K562 (cell line): ENCODE measurements at regions not wholly inside any gene's neighbourhood (a gene's known extent, or its start where the extent isn't known, plus 50 kb on each side); places are given as distances from the start of the nearest gene placed in this dataset.

Experiments
- ATAC-seq: fragments of 200-7000 bp; cut with Tn5 transposase; 3 replicates; pipeline ENCODE4 v1.9.1; 2020; ENCODE audit warnings: moderate library complexity
- BruUV-seq: library from RNA; stranded (reverse); fragments of 400-500 nt; replicated peaks from 2 replicates; lab custom pipeline; 2021; lab: Mats Ljungman, UMichigan
- CTCF ChIA-PET: fragments of 300-600 bp; formaldehyde crosslinking; extraction: SDS; loops from one replicate; lab custom pipeline; 2021; ENCODE audit warnings: low intra/inter-chr PET ratio; lab: Yijun Ruan, JAX
- POLR2A ChIA-PET: fragments of 300-600, 350-650 bp; sonication (Branson Sonifier 250); formaldehyde crosslinking; extraction: SDS; loops from one replicate; lab custom pipeline; 2021; ENCODE audit warnings: antibody characterized with exemption, inconsistent platforms; lab: Yijun Ruan, JAX
- DNase-seq, 4 experiments: peaks; one replicate each; pipeline versions ENCODE4 v3.0.0 to v3.0.0-alpha.2; 2011 to 2018; ENCODE audit warnings: low spot score in 3 of 4, mixed read lengths in 3 of 4; ENCODE audit errors: extremely low read depth in 1 of 4
- FAIRE-seq: peaks from 2 replicates; lab custom pipeline; 2011; peaks lifted over from hg19 to GRCh38; lab: Jason Lieb, UNC
- H2AFZ ChIP-seq: 2 replicates; pipeline ENCODE4 v1.6.0; 2011; ENCODE audit warnings: low read depth, low read length, control low read depth, inconsistent platforms
- H3K27ac ChIP-seq: fragments of 200-600 bp; 3 replicates; pipeline ENCODE4 v1.8.0; 2011; ENCODE audit warnings: low read depth, mild to moderate bottlenecking, control low read depth, inconsistent platforms, low read length, moderate library complexity, mixed read lengths; ENCODE audit errors: extremely low read depth
- H3K27me3 ChIP-seq, 2 experiments: fragments of 300-600 bp in 1 of 2; 2 replicates in 1 of 2; 3 replicates in 1 of 2; pipeline versions ENCODE4 v1.6.0 to v1.8.0; 2011; ENCODE audit warnings: inconsistent platforms in 2 of 2, low read length in 2 of 2, mild to moderate bottlenecking in 1 of 2, mixed read lengths in 1 of 2, moderate library complexity in 1 of 2; ENCODE audit not compliant: control insufficient read depth in 2 of 2, insufficient read depth in 2 of 2
- H3K36me3 ChIP-seq: fragments of 300-600 bp; 3 replicates; pipeline ENCODE4 v1.8.0; 2011; ENCODE audit warnings: mild to moderate bottlenecking, low read length, inconsistent platforms; ENCODE audit not compliant: control insufficient read depth, insufficient read depth
- H3K4me1 ChIP-seq, 2 experiments: fragments of 200-600 bp in 1 of 2; replicated peaks in 1 of 2; 2 replicates in 1 of 2; 3 replicates in 1 of 2; pipeline versions ENCODE4 v1.5.1 to v1.8.0; 2011; ENCODE audit warnings: inconsistent platforms in 2 of 2, low read length in 2 of 2, mild to moderate bottlenecking in 1 of 2, mixed read lengths in 1 of 2, moderate library complexity in 1 of 2; ENCODE audit not compliant: control insufficient read depth in 2 of 2, insufficient read depth in 2 of 2
- H3K4me2 ChIP-seq: 2 replicates; pipeline ENCODE4 v1.6.1; 2011; ENCODE audit warnings: low read length, control low read depth, inconsistent platforms, mixed read lengths; ENCODE audit not compliant: insufficient read depth
- H3K4me3 ChIP-seq: fragments of 200-600 bp; sonication (generic), shearing (Covaris generic); 2 replicates; pipeline ENCODE4 v1.5.1; 2016; ENCODE audit warnings: control low read depth, inconsistent platforms
- H3K79me2 ChIP-seq: fragments of 200-600 bp; 3 replicates; pipeline ENCODE4 v1.8.0; 2011; ENCODE audit warnings: low read length, inconsistent platforms; ENCODE audit not compliant: control insufficient read depth, insufficient read depth
- H3K9ac ChIP-seq, 2 experiments: 2 replicates each; pipeline versions ENCODE4 v1.6.0 to v1.6.1; 2011; ENCODE audit warnings: low read depth in 2 of 2, low read length in 2 of 2, control low read depth in 1 of 2, inconsistent platforms in 1 of 2, mild to moderate bottlenecking in 1 of 2, mixed read lengths in 1 of 2; ENCODE audit not compliant: insufficient read depth in 1 of 2
- H3K9me1 ChIP-seq: one replicate; pipeline ENCODE4 v1.6.0; 2011; ENCODE audit warnings: inconsistent platforms, mild to moderate bottlenecking, low read length, moderate library complexity; ENCODE audit not compliant: control insufficient read depth, insufficient read depth
- H3K9me3 ChIP-seq: replicated peaks from 2 replicates; pipeline ENCODE4 v1.5.1; 2011; ENCODE audit warnings: low read depth, low read length, inconsistent platforms; ENCODE audit not compliant: control insufficient read depth, insufficient read depth
- H4K20me1 ChIP-seq: replicated peaks from 2 replicates; pipeline ENCODE4 v1.6.1; 2011; ENCODE audit warnings: low read length, inconsistent platforms, mixed read lengths; ENCODE audit not compliant: control insufficient read depth, insufficient read depth
- CGGBP1 ChIP-seq: fragments of 250-450 bp; sonication (Bioruptor Pico); IDR thresholded peaks from 2 replicates; pipeline ENCODE4 v1.9.0; 2021; ENCODE audit warnings: mild to moderate bottlenecking
- CTCF ChIP-seq, 3 experiments: IDR thresholded peaks in 2 of 3; conservative IDR thresholded peaks in 1 of 3; 2 replicates each; pipeline ENCODE4 v1.5.1; 2011 to 2012; ENCODE audit warnings: low read length in 3 of 3, mild to moderate bottlenecking in 3 of 3, control low read depth in 2 of 3, improper control_type of control experiment in 1 of 3, inconsistent platforms in 1 of 3, low read depth in 1 of 3, mixed read lengths in 1 of 3, moderate library complexity in 1 of 3; ENCODE audit not compliant: insufficient read depth in 2 of 3
- EGR1 ChIP-seq: fragments of 450-650 bp; conservative IDR thresholded peaks from 2 replicates; pipeline ENCODE4 v1.6.1; 2017; ENCODE audit warnings: mild to moderate bottlenecking
- PRMT5 ChIP-seq: sonication (generic); formaldehyde crosslinking; IDR thresholded peaks from 2 replicates; pipeline ENCODE4 v1.5.0; 2020; ENCODE audit warnings: missing genetic modification reagents
- ZNF408 ChIP-seq: fragments of 250-450 bp; sonication (Bioruptor Pico); IDR thresholded peaks from 2 replicates; pipeline ENCODE4 v1.4.0; 2020; ENCODE audit warnings: low read depth, mild to moderate bottlenecking, moderate library complexity
- WGBS: fragments of 100-300 bp; shearing (Covaris generic); methylation state at CpG from one replicate; pipeline ENCODE4 v1.1.6; 2016; ENCODE audit warnings: low coverage, mixed read lengths; ENCODE audit not compliant: insufficient coverage; ENCODE audit errors: missing lambda C conversion rate; 5-methylcytosine and 5-hydroxymethylcytosine counted together
- in situ Hi-C: fragments of 300-500 bp; cut with MboI; formaldehyde crosslinking; loops from 4 replicates; pipeline ENCODE4 v1.15.0; 2018; ENCODE audit warnings: inconsistent platforms, mixed read lengths
- intact Hi-C: fragments of 100-400 bp; cut with micrococcal nuclease; formaldehyde crosslinking; loops from 2 replicates; pipeline ENCODE4 v1.14.2; 2022
- TF ChIP-seq, protein P1 (sequence below): fragments of 450-650 bp; conservative IDR thresholded peaks from 2 replicates; pipeline ENCODE4 v1.6.1; 2016; ENCODE audit warnings: missing genetic modification characterization, low read depth, mild to moderate bottlenecking, control low read depth, missing compliant biosample characterization

- Histone ChIP-seq H3K4me3 (no peak overlapping the region), H3K79me2 (no peaks in the 10 kb centered on the region), H3K9ac (no peak overlapping the region), H2AFZ (no peak overlapping the region), H3K4me2 (no peak overlapping the region), H3K27ac (no peak overlapping the region), H3K27me3 (peaks cover 10 to 17% of the 10 kb centered on the region in 2 experiments; a peak in 4 of 5 replicates), H3K4me1 (no peaks in the 10 kb centered on the region), H3K9me3 (no peaks in the 10 kb centered on the region), H3K9me1 (no peaks in the 10 kb centered on the region), H3K36me3 (no peaks in the 10 kb centered on the region), H4K20me1 (no peaks in the 10 kb centered on the region)
- DNase-seq (no peak), ATAC-seq (no peak), FAIRE-seq (no peak)
- intact Hi-C loops: no loop called here
- no TSS peak for BruUV-seq
- WGBS: under 1% methylated on average over 6 of the region's 6 CpGs
- TF ChIP-seq CGGBP1 (CRISPR knock-in tag) (no peak), EGR1 (peak; percentile 54), CTCF (IDR thresholded peaks at IDR 0.05 in 2 of 3, conservative IDR thresholded peaks at IDR 0.05 in 1 of 3; ENCODE audit: insufficient read depth in 2 of 3, low read depth in 1 of 3, low read length in 3 of 3) (no peak), ZNF408 (CRISPR knock-in tag) (no peak), PRMT5 (CRISPR knock-in tag) (no peak)
- TF ChIP-seq, protein P1, sequence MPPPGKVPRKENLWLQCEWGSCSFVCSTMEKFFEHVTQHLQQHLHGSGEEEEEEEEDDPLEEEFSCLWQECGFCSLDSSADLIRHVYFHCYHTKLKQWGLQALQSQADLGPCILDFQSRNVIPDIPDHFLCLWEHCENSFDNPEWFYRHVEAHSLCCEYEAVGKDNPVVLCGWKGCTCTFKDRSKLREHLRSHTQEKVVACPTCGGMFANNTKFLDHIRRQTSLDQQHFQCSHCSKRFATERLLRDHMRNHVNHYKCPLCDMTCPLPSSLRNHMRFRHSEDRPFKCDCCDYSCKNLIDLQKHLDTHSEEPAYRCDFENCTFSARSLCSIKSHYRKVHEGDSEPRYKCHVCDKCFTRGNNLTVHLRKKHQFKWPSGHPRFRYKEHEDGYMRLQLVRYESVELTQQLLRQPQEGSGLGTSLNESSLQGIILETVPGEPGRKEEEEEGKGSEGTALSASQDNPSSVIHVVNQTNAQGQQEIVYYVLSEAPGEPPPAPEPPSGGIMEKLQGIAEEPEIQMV (tag): no peak
- ChIA-PET CTCF (no interaction called here), POLR2A (interaction anchor here (1.2 to 1.5 kb wide), 2 partner anchors 11 to 14 kb away, joined by 3 to 4 read pairs; no protein-coding TSS in a partner anchor)
- in situ Hi-C loops: no loop called here
Measured at GRCh38 chr6:138654715-138655634, 118.6 kb upstream of the CCDC28A start.
